SK-N-MC (cell line): ENCODE measurements at regions not wholly inside any gene's neighbourhood (a gene's known extent, or its start where the extent isn't known, plus 50 kb on each side); places are given as distances from the start of the nearest gene placed in this dataset.
"Not testable (repeated sequence)": the region's sequence is repeated elsewhere in the genome, so short reads cannot be mapped to it uniquely, and the experiment has no call there.

Experiments
- EZH2 ChIP-seq: fragments of 200-600 bp; sonication (generic); IDR thresholded peaks from one replicate; pipeline ENCODE4 v1.6.1; 2017; ENCODE audit warnings: antibody characterized with exemption
- FOXP2 ChIP-seq: optimal IDR thresholded peaks from 2 replicates; pipeline ENCODE3; 2011; ENCODE audit warnings: mild to moderate bottlenecking, moderate library complexity; ENCODE audit not compliant: insufficient read depth; ENCODE audit errors: extremely low read length, control extremely low read depth
- POLR2AphosphoS5 ChIP-seq: IDR thresholded peaks from 2 replicates; pipeline ENCODE4 v1.6.1; 2012; ENCODE audit warnings: mild to moderate bottlenecking, low read depth, low read length, borderline replicate concordance

- TF ChIP-seq EZH2, FOXP2, POLR2AphosphoS5: not testable (repeated sequence)
These were observed 184.5 kb upstream of the ARPP21 start for GRCh38 chr3:35454819-35455218.
